ENCODE measurements at regions not wholly inside any gene's neighbourhood (a gene's known extent, or its start where the extent isn't known, plus 50 kb on each side); places are given as distances from the start of the nearest gene placed in this dataset.
"Not testable (repeated sequence)": the region's sequence is repeated elsewhere in the genome, so short reads cannot be mapped to it uniquely, and the experiment has no call there.

DNA sequence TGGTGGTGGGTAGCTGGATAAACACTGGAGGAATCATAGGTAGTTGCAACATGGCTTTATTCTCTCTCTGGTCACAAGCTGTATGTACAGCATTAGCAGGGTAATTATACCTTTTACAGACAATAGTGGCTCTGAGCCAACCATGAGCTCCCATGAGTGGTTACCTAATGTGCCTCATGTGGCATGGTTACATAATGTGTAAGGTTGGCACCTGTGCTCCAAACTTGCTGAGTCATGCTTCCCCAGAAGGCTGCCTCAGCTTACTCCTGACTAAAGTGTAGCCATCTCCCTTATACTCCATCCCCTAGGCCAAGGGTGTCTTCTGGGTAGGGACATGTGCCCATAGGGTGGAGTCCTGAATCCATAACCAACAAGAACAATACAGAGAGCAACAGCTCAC is 345.3 kb upstream of the SEMA3C start:
- H3K4me1 ChIP-seq: no peaks in the 10 kb centered on the region
- H3K36me3 ChIP-seq: no peaks in the 10 kb centered on the region
- TF ChIP-seq, protein P1, sequence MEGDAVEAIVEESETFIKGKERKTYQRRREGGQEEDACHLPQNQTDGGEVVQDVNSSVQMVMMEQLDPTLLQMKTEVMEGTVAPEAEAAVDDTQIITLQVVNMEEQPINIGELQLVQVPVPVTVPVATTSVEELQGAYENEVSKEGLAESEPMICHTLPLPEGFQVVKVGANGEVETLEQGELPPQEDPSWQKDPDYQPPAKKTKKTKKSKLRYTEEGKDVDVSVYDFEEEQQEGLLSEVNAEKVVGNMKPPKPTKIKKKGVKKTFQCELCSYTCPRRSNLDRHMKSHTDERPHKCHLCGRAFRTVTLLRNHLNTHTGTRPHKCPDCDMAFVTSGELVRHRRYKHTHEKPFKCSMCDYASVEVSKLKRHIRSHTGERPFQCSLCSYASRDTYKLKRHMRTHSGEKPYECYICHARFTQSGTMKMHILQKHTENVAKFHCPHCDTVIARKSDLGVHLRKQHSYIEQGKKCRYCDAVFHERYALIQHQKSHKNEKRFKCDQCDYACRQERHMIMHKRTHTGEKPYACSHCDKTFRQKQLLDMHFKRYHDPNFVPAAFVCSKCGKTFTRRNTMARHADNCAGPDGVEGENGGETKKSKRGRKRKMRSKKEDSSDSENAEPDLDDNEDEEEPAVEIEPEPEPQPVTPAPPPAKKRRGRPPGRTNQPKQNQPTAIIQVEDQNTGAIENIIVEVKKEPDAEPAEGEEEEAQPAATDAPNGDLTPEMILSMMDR (IDR thresholded peaks at IDR 0.05): no peak
- TF ChIP-seq POLR2A (IDR thresholded peaks at IDR 0.05): no peak
- H3K27ac ChIP-seq: no peak overlapping the region
- no peaks in the 10 kb centered on the region for H3K27me3 ChIP-seq
- no peak for DNase-seq
- intact Hi-C loops (cut with DNase I): no loop called here
- H3K4me3 ChIP-seq (replicated peaks in 1 of 3): no peak overlapping the region
- H3K9me3 ChIP-seq: no peaks in the 10 kb centered on the region

DNA sequence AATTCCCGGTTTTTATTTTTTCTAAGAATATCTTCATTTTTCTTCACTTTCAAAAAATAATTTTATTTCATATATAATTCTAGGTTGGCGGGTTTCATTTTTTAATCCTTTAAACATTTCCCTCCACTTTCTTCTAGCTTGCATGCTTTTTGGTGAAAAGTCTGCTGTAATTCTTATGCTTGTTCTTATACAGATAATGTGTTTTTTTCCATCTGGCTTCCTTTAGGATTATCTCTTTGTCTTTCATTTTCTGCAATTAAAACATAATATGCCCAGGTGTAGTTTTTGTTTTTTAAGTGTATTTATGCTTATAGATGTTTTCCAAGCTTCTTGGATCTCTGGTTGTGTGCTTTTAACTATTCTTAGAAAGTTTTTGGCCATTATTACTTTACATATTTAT is 341.3 kb upstream of the SEMA3C start:
- H3K9me3 ChIP-seq: no peaks in the 10 kb centered on the region
- no peak for DNase-seq
- no peaks in the 10 kb centered on the region for H3K36me3 ChIP-seq
- H3K4me1 ChIP-seq: no peaks in the 10 kb centered on the region
- WGBS, 2 donors: 98 to 99% methylated on average over 2 of the region's 2 CpGs
- no peak for TF ChIP-seq POLR2A (IDR thresholded peaks at IDR 0.05)
- TF ChIP-seq, protein P1 (IDR thresholded peaks at IDR 0.05): no peak
- H3K27me3 ChIP-seq: no peaks in the 10 kb centered on the region
- no peak overlapping the region for H3K4me3 ChIP-seq (replicated peaks in 1 of 3)
- H3K27ac ChIP-seq: no peak overlapping the region
- intact Hi-C loops (cut with DNase I): no loop called here

DNA sequence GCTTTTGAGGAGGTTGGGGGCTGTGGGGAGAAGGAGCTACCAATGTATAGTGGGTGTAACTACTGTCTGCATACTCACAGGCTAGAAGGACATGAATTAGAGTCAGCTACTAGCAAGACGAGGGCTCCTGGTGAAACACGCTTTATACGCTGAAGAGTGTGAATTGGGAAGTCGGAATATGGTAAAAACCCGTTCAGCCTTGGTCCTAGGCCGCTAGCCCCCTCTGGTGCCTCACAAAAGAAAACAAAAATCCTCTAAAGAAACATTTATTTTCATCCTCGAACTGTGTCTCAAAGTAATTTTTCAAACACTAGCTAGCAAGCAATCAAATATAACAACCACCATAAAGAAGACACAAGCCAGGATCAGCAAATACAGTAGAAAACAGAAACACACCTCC is 338.1 kb upstream of the SEMA3C start:
- H3K27ac ChIP-seq: no peak overlapping the region
- no peak overlapping the region for H3K4me3 ChIP-seq (replicated peaks in 1 of 3)
- H3K27me3 ChIP-seq: no peaks in the 10 kb centered on the region
- H3K36me3 ChIP-seq: no peaks in the 10 kb centered on the region
- DNase-seq: no peak
- H3K9me3 ChIP-seq: no peaks in the 10 kb centered on the region
- intact Hi-C loops (cut with DNase I): no loop called here
- WGBS, 2 donors: 60 to 64% methylated on average over 7 of the region's 7 CpGs
- no peak for TF ChIP-seq POLR2A (IDR thresholded peaks at IDR 0.05)
- TF ChIP-seq, protein P1 (IDR thresholded peaks at IDR 0.05): no peak
- no peaks in the 10 kb centered on the region for H3K4me1 ChIP-seq

DNA sequence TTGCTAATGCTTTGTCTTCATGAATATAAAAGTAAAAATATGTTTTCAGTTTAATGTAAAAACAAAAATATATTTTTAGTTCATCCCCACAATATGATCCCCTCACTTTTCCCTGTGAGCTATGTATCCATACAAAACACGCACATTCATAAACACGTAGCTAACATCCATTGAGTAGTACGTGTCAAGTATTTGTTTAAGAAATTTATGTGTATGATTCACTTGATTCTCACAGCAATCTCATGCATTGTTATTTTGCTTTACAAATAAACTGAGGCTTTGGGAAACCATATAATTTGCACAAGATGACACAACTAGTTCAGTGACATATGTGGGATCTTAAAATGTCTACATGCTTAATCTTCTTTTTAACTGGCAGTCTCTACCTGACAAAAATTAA is 329.6 kb upstream of the SEMA3C start:
- WGBS, 2 donors: 93 to 94% methylated on average over 3 of the region's 3 CpGs
- no peaks in the 10 kb centered on the region for H3K9me3 ChIP-seq
- intact Hi-C loops (cut with DNase I): no loop called here
- no peak for DNase-seq
- TF ChIP-seq POLR2A (IDR thresholded peaks at IDR 0.05): no peak
- TF ChIP-seq, protein P1 (IDR thresholded peaks at IDR 0.05): no peak
- H3K4me1 ChIP-seq: no peaks in the 10 kb centered on the region
- no peak overlapping the region for H3K27ac ChIP-seq
- H3K4me3 ChIP-seq (replicated peaks in 1 of 3): no peak overlapping the region
- H3K36me3 ChIP-seq: no peaks in the 10 kb centered on the region
- no peaks in the 10 kb centered on the region for H3K27me3 ChIP-seq

DNA sequence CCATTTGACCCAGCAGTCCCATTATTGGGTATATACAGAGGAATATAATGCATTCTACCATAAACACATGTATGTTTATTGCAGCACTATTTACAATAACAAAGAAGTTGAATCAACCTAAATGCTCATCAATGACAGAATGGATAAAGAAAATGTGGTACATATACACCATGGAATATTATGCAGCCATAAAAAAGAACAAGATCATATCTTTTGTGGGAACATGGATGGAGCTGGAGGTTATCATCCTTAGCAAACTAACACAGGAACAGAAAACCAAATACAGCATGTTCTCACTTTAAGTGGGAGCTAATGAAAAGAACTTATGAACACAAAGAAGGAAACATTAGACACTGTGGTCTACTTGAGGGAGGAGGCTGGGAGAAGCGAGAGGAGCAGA is 328.5 kb upstream of the SEMA3C start:
- intact Hi-C loops (cut with DNase I); H3K27me3 ChIP-seq; H3K4me1 ChIP-seq; H3K4me3 ChIP-seq (replicated peaks in 1 of 3); H3K9me3 ChIP-seq; DNase-seq; H3K27ac ChIP-seq; H3K36me3 ChIP-seq: not testable (repeated sequence)
- WGBS, 2 donors: 84 to 92% methylated on average over 1 of the region's 1 CpG

DNA sequence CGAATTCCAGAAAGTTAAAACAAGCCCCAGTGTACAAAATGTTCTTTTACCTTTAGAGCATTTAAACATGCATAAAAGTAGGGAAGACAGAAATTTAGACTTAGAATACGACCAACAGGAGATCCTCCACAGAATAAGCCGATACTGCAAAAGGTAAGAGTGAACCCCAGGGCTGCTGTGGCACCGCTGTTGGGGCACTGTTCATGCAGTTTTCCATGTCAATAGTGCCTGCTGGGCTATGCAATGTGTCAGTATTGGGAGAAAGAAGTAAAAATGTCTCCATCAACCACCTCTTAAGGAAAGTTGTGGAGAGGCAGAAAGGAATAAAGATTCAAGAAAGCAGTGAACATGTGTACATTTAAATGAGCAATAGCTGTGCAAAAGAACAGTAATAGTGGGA is 326.5 kb upstream of the SEMA3C start:
- Histone ChIP-seq H3K36me3 (no peaks in the 10 kb centered on the region), H3K9me3 (no peaks in the 10 kb centered on the region), H3K4me3 (replicated peaks in 1 of 3) (no peak overlapping the region), H3K27me3 (no peaks in the 10 kb centered on the region), H3K4me1 (no peaks in the 10 kb centered on the region), H3K27ac (no peak overlapping the region)
- TF ChIP-seq POLR2A (IDR thresholded peaks at IDR 0.05): no peak
- TF ChIP-seq, protein P1 (IDR thresholded peaks at IDR 0.05): no peak
- DNase-seq: no peak
- WGBS, 2 donors: 64% methylated on average over 4 of the region's 4 CpGs
- intact Hi-C loops (cut with DNase I): no loop called here

Data from thyroid gland (tissue), 4 donors.